ENCODE measurements at regions not wholly inside any gene's neighbourhood (a gene's known extent, or its start where the extent isn't known, plus 50 kb on each side); places are given as distances from the start of the nearest gene placed in this dataset.

DNA sequence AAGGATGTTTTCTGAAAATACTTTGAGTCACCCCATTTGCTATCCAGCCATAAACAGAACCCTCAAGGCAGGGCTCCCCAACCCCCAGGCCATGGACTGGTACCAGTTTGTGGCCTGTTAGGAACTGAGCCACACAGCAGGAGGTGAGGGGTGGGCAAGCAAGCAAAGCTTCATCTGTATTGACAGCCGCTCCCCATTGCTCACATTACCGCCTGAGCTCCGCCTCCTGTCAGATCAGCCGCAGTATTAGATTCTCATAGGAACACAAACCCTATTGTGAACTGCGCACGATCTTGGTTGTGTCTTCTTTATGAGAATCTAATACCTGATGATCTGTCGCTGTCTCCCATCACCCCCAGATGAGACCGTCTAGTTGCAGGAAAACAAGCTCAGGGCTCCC lies 543.8 kb downstream of the CBLN4 start:
- TF ChIP-seq, protein P1, sequence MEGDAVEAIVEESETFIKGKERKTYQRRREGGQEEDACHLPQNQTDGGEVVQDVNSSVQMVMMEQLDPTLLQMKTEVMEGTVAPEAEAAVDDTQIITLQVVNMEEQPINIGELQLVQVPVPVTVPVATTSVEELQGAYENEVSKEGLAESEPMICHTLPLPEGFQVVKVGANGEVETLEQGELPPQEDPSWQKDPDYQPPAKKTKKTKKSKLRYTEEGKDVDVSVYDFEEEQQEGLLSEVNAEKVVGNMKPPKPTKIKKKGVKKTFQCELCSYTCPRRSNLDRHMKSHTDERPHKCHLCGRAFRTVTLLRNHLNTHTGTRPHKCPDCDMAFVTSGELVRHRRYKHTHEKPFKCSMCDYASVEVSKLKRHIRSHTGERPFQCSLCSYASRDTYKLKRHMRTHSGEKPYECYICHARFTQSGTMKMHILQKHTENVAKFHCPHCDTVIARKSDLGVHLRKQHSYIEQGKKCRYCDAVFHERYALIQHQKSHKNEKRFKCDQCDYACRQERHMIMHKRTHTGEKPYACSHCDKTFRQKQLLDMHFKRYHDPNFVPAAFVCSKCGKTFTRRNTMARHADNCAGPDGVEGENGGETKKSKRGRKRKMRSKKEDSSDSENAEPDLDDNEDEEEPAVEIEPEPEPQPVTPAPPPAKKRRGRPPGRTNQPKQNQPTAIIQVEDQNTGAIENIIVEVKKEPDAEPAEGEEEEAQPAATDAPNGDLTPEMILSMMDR (IDR thresholded peaks at IDR 0.05): no peak
- no peak for TF ChIP-seq POLR2A (IDR thresholded peaks at IDR 0.05)
